ENCODE measurements at regions not wholly inside any gene's neighbourhood (a gene's known extent, or its start where the extent isn't known, plus 50 kb on each side); places are given as distances from the start of the nearest gene placed in this dataset.

DNA sequence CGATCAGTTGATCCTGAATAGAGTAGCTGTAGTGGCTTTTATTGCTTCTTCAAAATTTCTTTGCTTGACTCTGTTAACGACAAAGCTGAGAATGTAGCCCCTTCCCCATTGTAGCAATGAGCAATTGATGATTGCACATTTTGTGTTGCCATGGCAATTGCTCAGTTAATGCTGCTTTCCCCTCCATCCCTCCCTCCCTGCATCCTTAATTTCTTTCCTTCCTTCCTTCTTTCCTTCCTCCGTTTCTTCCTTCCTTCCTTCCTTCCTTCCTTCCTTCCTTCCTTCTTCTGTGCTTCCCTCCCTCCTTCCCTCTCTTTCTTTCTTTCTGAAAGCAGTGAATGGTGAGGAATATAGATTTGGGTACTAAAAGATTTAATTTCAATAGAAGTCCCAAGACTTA, 557.3 kb upstream of the MAP3K7 start:
- H3K4me2 ChIP-seq (ENCODE audit: insufficient read depth, insufficient read length, low read length): no peak overlapping the region
- no peak overlapping the region for H2AK5ac ChIP-seq (ENCODE audit: insufficient read length, low read length)
- no peaks in the 10 kb centered on the region for H3K27me3 ChIP-seq (ENCODE audit: insufficient read depth, low read length)
- no peak overlapping the region for H4K91ac ChIP-seq (ENCODE audit: insufficient read length, low read depth, low read length)
- Mint-ChIP-seq H3K27me3 (ENCODE audit: low read depth) (no peaks in the 10 kb centered on the region), H3K27ac (no peak overlapping the region), H3K4me1 (no peaks in the 10 kb centered on the region), H3K36me3 (ENCODE audit: insufficient read depth in 1 of 3, low read depth in 3 of 3) (no peaks in the 10 kb centered on the region), H3K9me3 (no peaks in the 10 kb centered on the region), H3K4me3 (no peak overlapping the region)
- H3K23ac ChIP-seq (ENCODE audit: insufficient read length, low read depth, low read length): no peak overlapping the region
- no peak overlapping the region for H2BK15ac ChIP-seq (ENCODE audit: low read depth, low read length)
- no peak overlapping the region for H3T11ph ChIP-seq (ENCODE audit: low read length)
- no peak overlapping the region for H3K9ac ChIP-seq (ENCODE audit: extremely low read depth, insufficient read length, low read length)
- H3K4ac ChIP-seq (ENCODE audit: low read depth, low read length): no peak overlapping the region
- no peak overlapping the region for H3K18ac ChIP-seq (ENCODE audit: insufficient read length, low read depth, low read length)
- no peak overlapping the region for H2AFZ ChIP-seq (ENCODE audit: low read length)
- H4K20me1 ChIP-seq (ENCODE audit: control insufficient read depth, insufficient read depth, insufficient read length): no peaks in the 10 kb centered on the region
- WGBS (ENCODE audit: extremely low coverage, insufficient read length, low lambda C conversion rate): no CpG with 5 or more reads among the region's 3 CpGs
- no peaks in the 10 kb centered on the region for H3K23me2 ChIP-seq (ENCODE audit: insufficient read length, low read depth, low read length, poor library complexity, severe bottlenecking)
- H3K56ac ChIP-seq (ENCODE audit: insufficient read length, low read depth, low read length): no peak overlapping the region
- H3K9me3 ChIP-seq (ENCODE audit: control insufficient read depth, low read depth, low read length): no peaks in the 10 kb centered on the region
- H3K79me1 ChIP-seq (ENCODE audit: insufficient read depth, low read depth, low read length, poor library complexity, severe bottlenecking): no peaks in the 10 kb centered on the region
- H2BK12ac ChIP-seq (ENCODE audit: insufficient read length, low read depth, low read length): no peak overlapping the region
- H3K27ac ChIP-seq (ENCODE audit: insufficient read length, low read depth, low read length): no peak overlapping the region
- H3K4me1 ChIP-seq (ENCODE audit: insufficient read depth, low read length): no peaks in the 10 kb centered on the region
- H3K14ac ChIP-seq (ENCODE audit: insufficient read depth, low read length): no peak overlapping the region
- H2BK20ac ChIP-seq (ENCODE audit: low read depth, low read length, poor library complexity, severe bottlenecking): no peak overlapping the region
- H4K8ac ChIP-seq (replicated peaks; ENCODE audit: insufficient read length, low read depth, low read length): no peak overlapping the region
- H2BK120ac ChIP-seq (ENCODE audit: low read depth, low read length, poor library complexity, severe bottlenecking): no peak overlapping the region
- DNase-seq: no peak
- no peaks in the 10 kb centered on the region for H3K79me2 ChIP-seq (ENCODE audit: insufficient read depth, low read length)
- H4K5ac ChIP-seq (ENCODE audit: insufficient read length, low read depth, low read length): no peak overlapping the region
- H2BK5ac ChIP-seq (ENCODE audit: insufficient read length, low read length): no peak overlapping the region
- TF ChIP-seq, protein P1, sequence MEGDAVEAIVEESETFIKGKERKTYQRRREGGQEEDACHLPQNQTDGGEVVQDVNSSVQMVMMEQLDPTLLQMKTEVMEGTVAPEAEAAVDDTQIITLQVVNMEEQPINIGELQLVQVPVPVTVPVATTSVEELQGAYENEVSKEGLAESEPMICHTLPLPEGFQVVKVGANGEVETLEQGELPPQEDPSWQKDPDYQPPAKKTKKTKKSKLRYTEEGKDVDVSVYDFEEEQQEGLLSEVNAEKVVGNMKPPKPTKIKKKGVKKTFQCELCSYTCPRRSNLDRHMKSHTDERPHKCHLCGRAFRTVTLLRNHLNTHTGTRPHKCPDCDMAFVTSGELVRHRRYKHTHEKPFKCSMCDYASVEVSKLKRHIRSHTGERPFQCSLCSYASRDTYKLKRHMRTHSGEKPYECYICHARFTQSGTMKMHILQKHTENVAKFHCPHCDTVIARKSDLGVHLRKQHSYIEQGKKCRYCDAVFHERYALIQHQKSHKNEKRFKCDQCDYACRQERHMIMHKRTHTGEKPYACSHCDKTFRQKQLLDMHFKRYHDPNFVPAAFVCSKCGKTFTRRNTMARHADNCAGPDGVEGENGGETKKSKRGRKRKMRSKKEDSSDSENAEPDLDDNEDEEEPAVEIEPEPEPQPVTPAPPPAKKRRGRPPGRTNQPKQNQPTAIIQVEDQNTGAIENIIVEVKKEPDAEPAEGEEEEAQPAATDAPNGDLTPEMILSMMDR (conservative IDR thresholded peaks at IDR 0.05): no peak

Measured in H9 (cell line).